Osteoblast (primary cell): ENCODE measurements at regions not wholly inside any gene's neighbourhood (a gene's known extent, or its start where the extent isn't known, plus 50 kb on each side); places are given as distances from the start of the nearest gene placed in this dataset.
A peak's percentile ranks its signal among the peaks of the same experiment; 100 is the strongest.

Source experiments
- DNase-seq: peaks from one replicate; pipeline ENCODE4 v3.0.0; 2011; ENCODE audit warnings: low spot score, mixed read lengths; ENCODE audit not compliant: insufficient read length; ENCODE audit errors: missing footprints
- H2AFZ ChIP-seq: 2 replicates; pipeline ENCODE4 v1.6.0; 2011; ENCODE audit warnings: mild to moderate bottlenecking, low read length
- H3K27ac ChIP-seq: 2 replicates; pipeline ENCODE4 v1.5.1; 2011; ENCODE audit warnings: mild to moderate bottlenecking, low read depth, low read length, moderate library complexity
- H3K27me3 ChIP-seq: 2 replicates; pipeline ENCODE4 v1.6.0; 2012; ENCODE audit warnings: mild to moderate bottlenecking, control low read depth, inconsistent platforms, low read length, moderate library complexity; ENCODE audit not compliant: insufficient read depth
- H3K36me3 ChIP-seq: 2 replicates; pipeline ENCODE4 v1.5.1; 2011; ENCODE audit warnings: mild to moderate bottlenecking, low read length, control low read depth, moderate library complexity; ENCODE audit not compliant: insufficient read depth
- H3K4me1 ChIP-seq: 2 replicates; pipeline ENCODE4 v1.5.1; 2011; ENCODE audit warnings: mild to moderate bottlenecking, low read length, control low read depth, moderate library complexity; ENCODE audit not compliant: insufficient read depth
- H3K4me2 ChIP-seq: 2 replicates; pipeline ENCODE4 v1.6.0; 2011; ENCODE audit warnings: mild to moderate bottlenecking, low read length; ENCODE audit not compliant: insufficient read depth
- H3K4me3 ChIP-seq: fragments of 200-600 bp; sonication (generic); 3 replicates; pipeline ENCODE4 v1.5.1; 2012; ENCODE audit warnings: mild to moderate bottlenecking, low read length, inconsistent platforms; ENCODE audit not compliant: insufficient read depth
- H3K79me2 ChIP-seq: 2 replicates; pipeline ENCODE4 v1.6.0; 2012; ENCODE audit warnings: mild to moderate bottlenecking, low read length, control low read depth, inconsistent platforms; ENCODE audit not compliant: insufficient read depth
- H3K9me3 ChIP-seq: 2 replicates; pipeline ENCODE4 v1.5.1; 2011; ENCODE audit warnings: low read depth, low read length, control low read depth
- H4K20me1 ChIP-seq: 2 replicates; pipeline ENCODE4 v1.6.0; 2012; ENCODE audit warnings: mild to moderate bottlenecking, low read length, control low read depth; ENCODE audit not compliant: insufficient read depth
- TF ChIP-seq, protein P1 (sequence below): IDR thresholded peaks from 2 replicates; pipeline ENCODE4 v1.5.1; 2011; ENCODE audit warnings: mild to moderate bottlenecking, low read depth, low read length, moderate library complexity; ENCODE audit errors: extremely low read depth

DNA sequence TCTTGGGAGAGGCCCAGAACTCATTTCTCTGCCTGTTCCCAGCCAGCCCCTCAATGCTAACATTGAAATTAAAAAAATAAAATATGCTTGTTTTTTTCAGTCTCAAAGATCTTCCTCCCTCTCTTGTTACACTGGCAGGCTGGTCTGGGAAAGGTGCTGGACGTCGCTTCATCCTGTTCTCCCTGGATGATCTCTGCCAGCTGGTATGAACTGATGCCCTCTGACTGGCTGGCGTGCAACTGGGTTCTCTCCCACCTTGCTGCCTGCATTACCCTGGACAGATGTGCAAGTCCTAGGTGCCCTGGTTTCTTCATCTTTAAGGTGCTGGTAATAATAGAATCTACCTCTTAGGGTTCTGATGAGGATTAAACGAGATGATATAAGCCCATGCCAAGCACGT lies 263.9 kb upstream of the PROK2 start:
- Histone ChIP-seq H2AFZ (no peak overlapping the region), H3K79me2 (no peaks in the 10 kb centered on the region), H3K36me3 (no peaks in the 10 kb centered on the region), H3K27me3 (no peaks in the 10 kb centered on the region), H4K20me1 (no peaks in the 10 kb centered on the region), H3K4me2 (no peak overlapping the region), H3K4me1 (no peaks in the 10 kb centered on the region), H3K4me3 (no peak overlapping the region), H3K9me3 (no peaks in the 10 kb centered on the region), H3K27ac (no peak overlapping the region)
- TF ChIP-seq, protein P1, sequence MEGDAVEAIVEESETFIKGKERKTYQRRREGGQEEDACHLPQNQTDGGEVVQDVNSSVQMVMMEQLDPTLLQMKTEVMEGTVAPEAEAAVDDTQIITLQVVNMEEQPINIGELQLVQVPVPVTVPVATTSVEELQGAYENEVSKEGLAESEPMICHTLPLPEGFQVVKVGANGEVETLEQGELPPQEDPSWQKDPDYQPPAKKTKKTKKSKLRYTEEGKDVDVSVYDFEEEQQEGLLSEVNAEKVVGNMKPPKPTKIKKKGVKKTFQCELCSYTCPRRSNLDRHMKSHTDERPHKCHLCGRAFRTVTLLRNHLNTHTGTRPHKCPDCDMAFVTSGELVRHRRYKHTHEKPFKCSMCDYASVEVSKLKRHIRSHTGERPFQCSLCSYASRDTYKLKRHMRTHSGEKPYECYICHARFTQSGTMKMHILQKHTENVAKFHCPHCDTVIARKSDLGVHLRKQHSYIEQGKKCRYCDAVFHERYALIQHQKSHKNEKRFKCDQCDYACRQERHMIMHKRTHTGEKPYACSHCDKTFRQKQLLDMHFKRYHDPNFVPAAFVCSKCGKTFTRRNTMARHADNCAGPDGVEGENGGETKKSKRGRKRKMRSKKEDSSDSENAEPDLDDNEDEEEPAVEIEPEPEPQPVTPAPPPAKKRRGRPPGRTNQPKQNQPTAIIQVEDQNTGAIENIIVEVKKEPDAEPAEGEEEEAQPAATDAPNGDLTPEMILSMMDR: no peak
- DNase-seq: no peak

- TF ChIP-seq, protein P1: no peak
- no peak overlapping the region for H2AFZ ChIP-seq
- no peak overlapping the region for H3K4me3 ChIP-seq
- no peak overlapping the region for H3K27ac ChIP-seq
- DNase-seq: no peak
- H3K79me2 ChIP-seq: no peaks in the 10 kb centered on the region
- peaks cover 4% of the 10 kb centered on the region for H3K4me1 ChIP-seq
- H3K36me3 ChIP-seq: no peaks in the 10 kb centered on the region
- H3K9me3 ChIP-seq: no peaks in the 10 kb centered on the region
- H4K20me1 ChIP-seq: no peaks in the 10 kb centered on the region
- H3K4me2 ChIP-seq: no peak overlapping the region
- no peaks in the 10 kb centered on the region for H3K27me3 ChIP-seq
These were observed 262.4 kb upstream of the PROK2 start for GRCh38 chr3:72047221-72047871.

- no peaks in the 10 kb centered on the region for H3K36me3 ChIP-seq
- no peaks in the 10 kb centered on the region for H4K20me1 ChIP-seq
- peaks cover 9% of the 10 kb centered on the region for H3K4me1 ChIP-seq
- no peaks in the 10 kb centered on the region for H3K9me3 ChIP-seq
- H3K79me2 ChIP-seq: no peaks in the 10 kb centered on the region
- no peak for DNase-seq
- H3K27ac ChIP-seq: no peak overlapping the region
- H3K4me2 ChIP-seq: peak overlapping the region; percentile 19
- TF ChIP-seq, protein P1: no peak
- H3K27me3 ChIP-seq: no peaks in the 10 kb centered on the region
- no peak overlapping the region for H3K4me3 ChIP-seq
- H2AFZ ChIP-seq: no peak overlapping the region
These were observed 259.4 kb upstream of the PROK2 start for GRCh38 chr3:72044231-72044855.
